ENCODE measurements at regions not wholly inside any gene's neighbourhood (a gene's known extent, or its start where the extent isn't known, plus 50 kb on each side); places are given as distances from the start of the nearest gene placed in this dataset.
"Not testable (repeated sequence)": the region's sequence is repeated elsewhere in the genome, so short reads cannot be mapped to it uniquely, and the experiment has no call there.

- DNase-seq: no peak
These were observed 68.1 kb upstream of the PMEPA1 start for GRCh38 chr20:57777911-57778310.

- no peak for DNase-seq
These were observed 65.1 kb upstream of the PMEPA1 start for GRCh38 chr20:57774951-57775350.

GRCh38 chr20:57774111-57774880 lies 64.5 kb upstream of the PMEPA1 start:
- no peak for DNase-seq

GRCh38 chr20:57773059-57773815 lies 63.4 kb upstream of the PMEPA1 start:
- no peak for DNase-seq

- DNase-seq: peak; percentile 21
These were observed 62.6 kb upstream of the PMEPA1 start for GRCh38 chr20:57772349-57772964.

GRCh38 chr20:57770852-57771720 lies 61.3 kb upstream of the PMEPA1 start:
- DNase-seq: no peak

GRCh38 chr20:57770401-57770800 lies 60.6 kb upstream of the PMEPA1 start:
- not testable (repeated sequence) for DNase-seq

GRCh38 chr20:57769756-57770155 lies 59.9 kb upstream of the PMEPA1 start:
- DNase-seq: no peak

- DNase-seq: no peak
These were observed 58.7 kb upstream of the PMEPA1 start for GRCh38 chr20:57768519-57768918.

- DNase-seq: no peak
These were observed 57.6 kb upstream of the PMEPA1 start for GRCh38 chr20:57767441-57767840.

- DNase-seq: no peak
These were observed 53.4 kb upstream of the PMEPA1 start for GRCh38 chr20:57763235-57763595.

- DNase-seq: no peak
These were observed 52.9 kb upstream of the PMEPA1 start for GRCh38 chr20:57762531-57763234.

- no peak for DNase-seq
These were observed 51.6 kb upstream of the PMEPA1 start for GRCh38 chr20:57761413-57761734.

GRCh38 chr20:57760698-57761412 lies 51.0 kb upstream of the PMEPA1 start:
- no peak for DNase-seq

GRCh38 chr20:57759724-57760123 lies 49.9 kb upstream of the PMEPA1 start:
- no peak for DNase-seq

Measured in CD4-positive, alpha-beta T cell treated with Interleukin-4 for 4 hours (primary cell).